KMS-11 (cell line): ENCODE measurements at regions not wholly inside any gene's neighbourhood (a gene's known extent, or its start where the extent isn't known, plus 50 kb on each side); places are given as distances from the start of the nearest gene placed in this dataset.

Source experiments
- H2AFZ ChIP-seq: fragments of 200-600 bp; sonication (generic); 2 replicates; pipeline ENCODE4 v1.6.1; 2016; ENCODE audit warnings: antibody characterized with exemption, mixed run types, low read depth
- H3K27ac ChIP-seq: fragments of 200-600 bp; sonication (generic); 2 replicates; pipeline ENCODE4 v1.6.1; 2016; ENCODE audit warnings: mild to moderate bottlenecking, mixed run types
- H3K27me3 ChIP-seq: fragments of 200-600 bp; sonication (generic); 2 replicates; pipeline ENCODE4 v1.6.1; 2017; ENCODE audit warnings: mild to moderate bottlenecking, low read depth, mixed run types, moderate library complexity; ENCODE audit not compliant: insufficient read depth
- H3K36me3 ChIP-seq: fragments of 200-600 bp; sonication (generic); 2 replicates; pipeline ENCODE4 v1.6.1; 2017; ENCODE audit warnings: mild to moderate bottlenecking, mixed run types; ENCODE audit not compliant: insufficient read depth
- H3K4me1 ChIP-seq: fragments of 200-600 bp; sonication (generic); 2 replicates; pipeline ENCODE4 v1.6.1; 2016; ENCODE audit warnings: mild to moderate bottlenecking, low read depth, mixed run types; ENCODE audit not compliant: poor library complexity, severe bottlenecking
- H3K4me2 ChIP-seq: fragments of 200-600 bp; sonication (generic); 2 replicates; pipeline ENCODE4 v1.7.0; 2016; ENCODE audit warnings: mild to moderate bottlenecking, mixed run types
- H3K4me3 ChIP-seq: fragments of 200-600 bp; sonication (generic); IDR thresholded peaks from 2 replicates; pipeline ENCODE4 v1.6.1; 2017; ENCODE audit warnings: low read depth, low read length, mixed read lengths; ENCODE audit not compliant: insufficient read depth
- H3K79me2 ChIP-seq: fragments of 200-600 bp; sonication (generic); 2 replicates; pipeline ENCODE4 v1.6.1; 2016; ENCODE audit warnings: low read depth, mixed run types; ENCODE audit not compliant: insufficient read depth
- H3K9ac ChIP-seq: fragments of 200-600 bp; sonication (generic); 2 replicates; pipeline ENCODE4 v1.6.1; 2016; ENCODE audit warnings: mild to moderate bottlenecking, mixed run types
- H4K20me1 ChIP-seq: fragments of 200-600 bp; sonication (generic); 2 replicates; pipeline ENCODE4 v1.6.1; 2016; ENCODE audit warnings: mild to moderate bottlenecking, mixed run types; ENCODE audit not compliant: insufficient read depth
- TF ChIP-seq, protein P1 (sequence below): fragments of 200-600 bp; sonication (generic); conservative IDR thresholded peaks from 2 replicates; pipeline ENCODE4 v1.6.1; 2017; ENCODE audit warnings: low read depth, mild to moderate bottlenecking, antibody characterized with exemption, low read length, moderate library complexity, mixed read lengths

DNA sequence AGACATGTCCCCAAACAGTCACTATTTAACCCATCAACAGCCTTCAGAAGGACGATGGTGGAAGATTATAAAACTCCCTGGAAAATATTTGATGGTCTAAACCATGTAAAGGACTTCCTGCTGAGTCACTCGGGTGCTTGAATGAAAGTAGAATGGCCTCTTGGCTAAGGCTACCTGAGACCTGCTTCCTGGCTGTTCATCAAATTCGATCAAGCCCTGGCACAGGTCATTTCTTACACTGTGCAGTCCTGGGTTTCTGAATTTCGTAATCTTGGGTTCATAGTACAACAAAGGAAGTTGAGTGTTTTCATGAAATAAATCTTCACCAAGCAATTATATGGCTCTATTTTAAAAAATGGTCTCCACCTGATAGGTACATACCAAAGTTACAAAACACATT, 260.3 kb upstream of the RNF32 start:
- no peak overlapping the region for H3K4me2 ChIP-seq
- H4K20me1 ChIP-seq: no peaks in the 10 kb centered on the region
- no peaks in the 10 kb centered on the region for H3K79me2 ChIP-seq
- no peak overlapping the region for H3K4me3 ChIP-seq
- H3K9ac ChIP-seq: no peak overlapping the region
- H3K36me3 ChIP-seq: no peaks in the 10 kb centered on the region
- no peaks in the 10 kb centered on the region for H3K27me3 ChIP-seq
- no peaks in the 10 kb centered on the region for H3K4me1 ChIP-seq
- H2AFZ ChIP-seq: no peak overlapping the region
- no peak overlapping the region for H3K27ac ChIP-seq
- TF ChIP-seq, protein P1, sequence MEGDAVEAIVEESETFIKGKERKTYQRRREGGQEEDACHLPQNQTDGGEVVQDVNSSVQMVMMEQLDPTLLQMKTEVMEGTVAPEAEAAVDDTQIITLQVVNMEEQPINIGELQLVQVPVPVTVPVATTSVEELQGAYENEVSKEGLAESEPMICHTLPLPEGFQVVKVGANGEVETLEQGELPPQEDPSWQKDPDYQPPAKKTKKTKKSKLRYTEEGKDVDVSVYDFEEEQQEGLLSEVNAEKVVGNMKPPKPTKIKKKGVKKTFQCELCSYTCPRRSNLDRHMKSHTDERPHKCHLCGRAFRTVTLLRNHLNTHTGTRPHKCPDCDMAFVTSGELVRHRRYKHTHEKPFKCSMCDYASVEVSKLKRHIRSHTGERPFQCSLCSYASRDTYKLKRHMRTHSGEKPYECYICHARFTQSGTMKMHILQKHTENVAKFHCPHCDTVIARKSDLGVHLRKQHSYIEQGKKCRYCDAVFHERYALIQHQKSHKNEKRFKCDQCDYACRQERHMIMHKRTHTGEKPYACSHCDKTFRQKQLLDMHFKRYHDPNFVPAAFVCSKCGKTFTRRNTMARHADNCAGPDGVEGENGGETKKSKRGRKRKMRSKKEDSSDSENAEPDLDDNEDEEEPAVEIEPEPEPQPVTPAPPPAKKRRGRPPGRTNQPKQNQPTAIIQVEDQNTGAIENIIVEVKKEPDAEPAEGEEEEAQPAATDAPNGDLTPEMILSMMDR: no peak

DNA sequence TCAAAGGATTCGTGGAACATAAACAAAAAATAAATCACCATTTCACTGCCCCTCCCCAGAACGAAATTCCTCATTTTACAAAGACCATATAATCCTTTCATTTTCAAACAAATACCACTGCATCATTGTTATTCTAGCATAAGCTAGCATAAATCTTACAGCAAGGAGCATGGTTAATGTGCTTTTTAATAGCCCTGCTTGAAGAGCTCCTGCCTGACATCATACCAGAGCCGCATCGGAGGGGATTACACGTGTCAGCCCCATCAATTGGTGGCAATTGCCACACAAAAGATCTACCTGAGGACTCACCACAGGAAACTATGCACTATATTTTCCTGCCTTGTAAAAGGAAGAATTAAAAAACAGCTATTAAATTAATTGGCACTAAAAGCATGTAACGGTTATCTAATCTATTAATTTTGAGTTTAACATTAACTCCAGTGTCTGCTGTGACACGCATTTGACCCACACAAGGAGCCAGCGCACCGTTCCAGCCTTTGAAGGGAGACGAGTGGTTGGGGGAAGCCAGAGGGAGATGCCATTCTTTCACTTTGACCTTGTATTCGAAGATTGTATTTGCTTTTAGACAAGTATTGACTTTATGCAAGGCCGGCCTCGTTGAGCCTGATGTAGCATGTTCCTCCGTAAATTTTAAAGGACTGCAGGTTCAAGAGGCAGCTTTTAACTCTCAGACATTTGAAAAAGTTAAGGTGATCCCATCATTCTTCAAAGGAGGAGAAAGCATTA, 261.1 kb upstream of the RNF32 start:
- Histone ChIP-seq H3K27ac (no peak overlapping the region), H3K9ac (no peak overlapping the region), H4K20me1 (no peaks in the 10 kb centered on the region), H3K27me3 (no peaks in the 10 kb centered on the region), H2AFZ (no peak overlapping the region), H3K79me2 (no peaks in the 10 kb centered on the region), H3K36me3 (no peaks in the 10 kb centered on the region), H3K4me2 (no peak overlapping the region), H3K4me1 (no peaks in the 10 kb centered on the region), H3K4me3 (no peak overlapping the region)
- TF ChIP-seq, protein P1: no peak

DNA sequence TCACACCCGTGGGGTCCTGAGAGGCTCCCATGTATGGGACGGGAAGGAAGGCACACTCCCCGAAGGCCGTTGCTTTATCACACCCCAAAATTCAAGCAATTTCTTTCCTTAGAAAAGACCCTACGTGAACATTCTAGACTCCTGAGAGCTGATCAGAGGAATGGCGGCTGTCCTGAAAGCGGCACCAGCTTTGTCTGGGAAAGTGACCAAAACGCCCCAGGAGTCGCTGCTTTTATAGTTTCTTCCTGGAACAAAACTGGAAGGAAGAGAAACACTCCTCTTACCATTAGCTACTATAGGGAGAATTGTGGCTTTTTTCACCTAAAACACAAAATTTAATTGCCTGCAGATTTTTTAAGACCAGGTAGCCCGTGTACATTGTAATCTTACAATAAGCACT, 261.8 kb upstream of the RNF32 start:
- no peaks in the 10 kb centered on the region for H3K79me2 ChIP-seq
- no peaks in the 10 kb centered on the region for H3K27me3 ChIP-seq
- H3K27ac ChIP-seq: no peak overlapping the region
- no peaks in the 10 kb centered on the region for H4K20me1 ChIP-seq
- TF ChIP-seq, protein P1: no peak
- no peak overlapping the region for H3K4me2 ChIP-seq
- no peak overlapping the region for H3K4me3 ChIP-seq
- H3K4me1 ChIP-seq: no peaks in the 10 kb centered on the region
- H2AFZ ChIP-seq: no peak overlapping the region
- H3K36me3 ChIP-seq: no peaks in the 10 kb centered on the region
- no peak overlapping the region for H3K9ac ChIP-seq

DNA sequence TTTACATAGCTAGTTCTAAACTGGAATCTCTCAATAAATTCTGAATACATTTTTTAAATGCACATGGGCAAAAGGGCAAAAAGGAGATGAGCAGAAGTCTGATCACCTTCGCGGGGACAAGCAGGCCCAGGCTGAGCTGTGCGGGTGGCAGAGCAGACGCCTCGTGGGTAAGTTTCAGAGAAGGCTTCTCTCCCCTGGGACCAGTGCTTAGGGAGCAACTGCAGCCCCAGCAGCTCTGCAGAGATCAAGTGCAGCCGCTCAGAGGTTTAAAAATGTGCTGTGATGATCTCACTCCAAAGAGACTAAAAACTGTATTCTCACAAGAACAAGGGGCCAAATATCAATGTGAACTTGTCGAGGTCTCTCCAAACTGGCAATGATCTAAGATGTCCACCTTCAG, 264.3 kb upstream of the RNF32 start:
- Histone ChIP-seq H3K79me2 (no peaks in the 10 kb centered on the region), H3K27ac (no peak overlapping the region), H2AFZ (no peak overlapping the region), H3K36me3 (no peaks in the 10 kb centered on the region), H3K4me3 (no peak overlapping the region), H3K4me1 (no peaks in the 10 kb centered on the region), H4K20me1 (no peaks in the 10 kb centered on the region), H3K9ac (no peak overlapping the region), H3K27me3 (no peaks in the 10 kb centered on the region), H3K4me2 (no peak overlapping the region)
- TF ChIP-seq, protein P1: no peak
